B cell (primary cell): ENCODE measurements at regions not wholly inside any gene's neighbourhood (a gene's known extent, or its start where the extent isn't known, plus 50 kb on each side); places are given as distances from the start of the nearest gene placed in this dataset.

Experiments used
- ATAC-seq: fragments of 200-7000 bp; cut with Tn5 transposase; one replicate; pipeline ENCODE4 v1.10.0; 2021; ENCODE audit warnings: low read depth, mild to moderate bottlenecking, moderate number of reproducible peaks, moderate library complexity
- CTCF ChIA-PET: fragments of 350-600 bp; sonication (Branson Sonifier 250); formaldehyde crosslinking; loops from one replicate; lab custom pipeline; 2021; ENCODE audit warnings: antibody characterized with exemption, inconsistent platforms; lab: Charles Lee
- POLR2A ChIA-PET: fragments of 350-600 bp; sonication (Branson Sonifier 250); formaldehyde crosslinking; loops from one replicate; lab custom pipeline; 2021; ENCODE audit warnings: antibody characterized with exemption; lab: Charles Lee
- DNase-seq: peaks from one replicate; pipeline ENCODE4 v3.0.0; 2013
- H2AFZ ChIP-seq: 2 replicates; pipeline ENCODE4 v1.6.1; 2012; ENCODE audit warnings: mild to moderate bottlenecking, low read depth, low read length; ENCODE audit not compliant: insufficient read depth, poor library complexity, severe bottlenecking
- H3K27ac ChIP-seq, 2 donors: 1 replicate in 1 of 2; 2 replicates in 1 of 2; pipeline ENCODE4 v1.5.1; 2012 to 2013; ENCODE audit warnings: low read length in 2 of 2, mild to moderate bottlenecking in 2 of 2, moderate library complexity in 1 of 2
- H3K27me3 ChIP-seq, 4 experiments: fragments of 200-600 bp in 1 of 4; sonication (generic) in 1 of 4; replicated peaks in 1 of 4; 1 replicate in 2 of 4; 2 replicates in 2 of 4; pipeline versions ENCODE4 v1.6.1 to v1.7.0; 2013 to 2016; ENCODE audit warnings: low read length in 3 of 4, mild to moderate bottlenecking in 2 of 4, mixed read lengths in 1 of 4, moderate library complexity in 1 of 4; ENCODE audit not compliant: insufficient read depth in 4 of 4, control insufficient read depth in 3 of 4; ENCODE audit errors: control extremely low read depth in 1 of 4
- H3K36me3 ChIP-seq, 2 experiments: replicated peaks in 1 of 2; 1 replicate in 1 of 2; 2 replicates in 1 of 2; pipeline versions ENCODE4 v1.6.1 to v1.7.1; 2013; ENCODE audit warnings: low read length in 1 of 2; ENCODE audit not compliant: insufficient read depth in 2 of 2, control insufficient read depth in 1 of 2; ENCODE audit errors: control extremely low read depth in 1 of 2, extremely low read depth in 1 of 2
- H3K4me1 ChIP-seq, 2 donors: fragments of 200-600 bp in 1 of 2; sonication (generic) in 1 of 2; 1 replicate in 1 of 2; 2 replicates in 1 of 2; pipeline versions ENCODE4 v1.5.1 to v1.6.1; 2013 to 2017; ENCODE audit warnings: low read length in 2 of 2; ENCODE audit not compliant: control insufficient read depth in 2 of 2, insufficient read depth in 2 of 2
- H3K4me2 ChIP-seq: replicated peaks from 2 replicates; pipeline ENCODE3; 2012; ENCODE audit warnings: mild to moderate bottlenecking, low read depth, low read length; ENCODE audit not compliant: poor library complexity, severe bottlenecking
- H3K4me3 ChIP-seq, 5 experiments: fragments of 200-600 bp in 1 of 5; sonication (generic) in 1 of 5; 1 replicate in 3 of 5; 2 replicates in 2 of 5; pipeline versions ENCODE4 v1.5.1 to v1.7.0; 2011 to 2016; ENCODE audit warnings: low read length in 4 of 5, mild to moderate bottlenecking in 4 of 5, low read depth in 2 of 5, control low read depth in 1 of 5, moderate library complexity in 1 of 5; ENCODE audit not compliant: insufficient read depth in 1 of 5; ENCODE audit errors: control extremely low read depth in 1 of 5, extremely low read depth in 1 of 5
- H3K79me2 ChIP-seq: fragments of 200-600 bp; sonication (generic); one replicate; pipeline ENCODE4 v1.6.0; 2016; ENCODE audit warnings: low read length; ENCODE audit not compliant: control insufficient read depth, insufficient read depth
- H3K9ac ChIP-seq: fragments of 200-600 bp; sonication (generic); 2 replicates; pipeline ENCODE4 v1.6.1; 2017; ENCODE audit warnings: mild to moderate bottlenecking, low read length, moderate library complexity
- H3K9me3 ChIP-seq, 3 donors: one replicate each; pipeline versions ENCODE4 v1.6.1 to v1.7.1; 2013; ENCODE audit warnings: low read length in 2 of 3; ENCODE audit not compliant: control insufficient read depth in 2 of 3, insufficient read depth in 1 of 3; ENCODE audit errors: control extremely low read depth in 1 of 3
- H4K20me1 ChIP-seq: 2 replicates; pipeline ENCODE4 v1.6.0; 2012; ENCODE audit warnings: mild to moderate bottlenecking, low read length; ENCODE audit not compliant: insufficient read depth, control insufficient read depth, poor library complexity, severe bottlenecking
- H3K27ac Mint-ChIP-seq: one replicate; pipeline ENCODE4 v1.8.0; 2021; ENCODE audit warnings: mixed read lengths
- H3K27me3 Mint-ChIP-seq: one replicate; pipeline ENCODE4 v1.8.0; 2021; ENCODE audit warnings: mixed read lengths
- H3K4me1 Mint-ChIP-seq: one replicate; pipeline ENCODE4 v1.8.0; 2021; ENCODE audit warnings: mixed read lengths
- H3K4me3 Mint-ChIP-seq: one replicate; pipeline ENCODE4 v1.8.0; 2021; ENCODE audit warnings: mixed read lengths
- H3K9me3 Mint-ChIP-seq: one replicate; pipeline ENCODE4 v1.8.0; 2022; ENCODE audit warnings: mixed read lengths; ENCODE audit not compliant: insufficient read depth
- EZH2 ChIP-seq: IDR thresholded peaks from 2 replicates; pipeline ENCODE4 v1.6.1; 2012; ENCODE audit warnings: borderline replicate concordance, low read depth, mild to moderate bottlenecking, moderate library complexity, low read length; ENCODE audit not compliant: insufficient read depth, poor library complexity, severe bottlenecking
- WGBS: methylation state at CpG from one replicate; pipeline ENCODE4 v1.1.5; 2013; ENCODE audit warnings: missing lambda C conversion rate; ENCODE audit not compliant: insufficient coverage; 5-methylcytosine and 5-hydroxymethylcytosine counted together
- intact Hi-C: fragments of 100-400 bp; cut with micrococcal nuclease; formaldehyde crosslinking; loops from one replicate; pipeline ENCODE4 v1.10.0; 2022
- TF ChIP-seq, protein P1 (sequence below): fragments of 200-600 bp; IDR thresholded peaks from one replicate; pipeline ENCODE4 v1.8.0; 2022; ENCODE audit warnings: antibody characterized with exemption, mild to moderate bottlenecking

DNA sequence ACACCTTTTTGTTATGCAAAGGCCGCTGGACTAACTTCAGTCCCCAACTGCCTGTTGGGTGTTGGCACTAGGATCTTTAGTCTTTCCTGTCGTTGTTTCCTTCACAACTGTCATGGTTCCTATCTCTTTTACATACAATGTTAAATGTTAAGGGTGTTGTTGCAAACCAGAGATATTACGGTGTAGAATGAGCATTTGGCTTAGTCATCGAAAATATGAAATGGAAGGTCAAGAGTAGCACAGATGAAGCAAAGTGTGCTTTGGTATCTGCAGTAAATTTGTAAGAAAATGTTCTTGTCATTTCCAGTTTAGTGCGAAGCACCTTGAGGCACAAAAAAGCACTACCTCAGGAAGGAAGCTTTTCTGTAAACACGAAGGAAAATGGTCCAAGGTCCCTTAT is 751.3 kb upstream of the LRFN5 start:
- ATAC-seq (no peak), DNase-seq (no peak)
- Mint-ChIP-seq H3K27ac (no peak overlapping the region), H3K9me3 (peaks cover 2% of the 10 kb centered on the region), H3K27me3 (no peaks in the 10 kb centered on the region), H3K4me1 (no peaks in the 10 kb centered on the region), H3K4me3 (no peak overlapping the region)
- intact Hi-C loops, result no loop called here
- Histone ChIP-seq H4K20me1 (no peaks in the 10 kb centered on the region), H3K79me2 (no peaks in the 10 kb centered on the region), H2AFZ (no peak overlapping the region), H3K27me3 (no peaks in the 10 kb centered on the region), H3K4me3 (no peak overlapping the region), H3K9me3 (peaks cover 0 to 9% (median 0%) of the 10 kb centered on the region in 3 donors), H3K36me3 (no peaks in the 10 kb centered on the region), H3K9ac (no peak overlapping the region), H3K27ac (no peak overlapping the region), H3K4me2 (no peak overlapping the region), H3K4me1 (no peaks in the 10 kb centered on the region)
- ChIA-PET CTCF (no interaction called here), POLR2A (no interaction called here)
- no peak for TF ChIP-seq EZH2
- TF ChIP-seq, protein P1, sequence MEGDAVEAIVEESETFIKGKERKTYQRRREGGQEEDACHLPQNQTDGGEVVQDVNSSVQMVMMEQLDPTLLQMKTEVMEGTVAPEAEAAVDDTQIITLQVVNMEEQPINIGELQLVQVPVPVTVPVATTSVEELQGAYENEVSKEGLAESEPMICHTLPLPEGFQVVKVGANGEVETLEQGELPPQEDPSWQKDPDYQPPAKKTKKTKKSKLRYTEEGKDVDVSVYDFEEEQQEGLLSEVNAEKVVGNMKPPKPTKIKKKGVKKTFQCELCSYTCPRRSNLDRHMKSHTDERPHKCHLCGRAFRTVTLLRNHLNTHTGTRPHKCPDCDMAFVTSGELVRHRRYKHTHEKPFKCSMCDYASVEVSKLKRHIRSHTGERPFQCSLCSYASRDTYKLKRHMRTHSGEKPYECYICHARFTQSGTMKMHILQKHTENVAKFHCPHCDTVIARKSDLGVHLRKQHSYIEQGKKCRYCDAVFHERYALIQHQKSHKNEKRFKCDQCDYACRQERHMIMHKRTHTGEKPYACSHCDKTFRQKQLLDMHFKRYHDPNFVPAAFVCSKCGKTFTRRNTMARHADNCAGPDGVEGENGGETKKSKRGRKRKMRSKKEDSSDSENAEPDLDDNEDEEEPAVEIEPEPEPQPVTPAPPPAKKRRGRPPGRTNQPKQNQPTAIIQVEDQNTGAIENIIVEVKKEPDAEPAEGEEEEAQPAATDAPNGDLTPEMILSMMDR, result no peak
- WGBS, result 93% methylated on average over 5 of the region's 6 CpGs

DNA sequence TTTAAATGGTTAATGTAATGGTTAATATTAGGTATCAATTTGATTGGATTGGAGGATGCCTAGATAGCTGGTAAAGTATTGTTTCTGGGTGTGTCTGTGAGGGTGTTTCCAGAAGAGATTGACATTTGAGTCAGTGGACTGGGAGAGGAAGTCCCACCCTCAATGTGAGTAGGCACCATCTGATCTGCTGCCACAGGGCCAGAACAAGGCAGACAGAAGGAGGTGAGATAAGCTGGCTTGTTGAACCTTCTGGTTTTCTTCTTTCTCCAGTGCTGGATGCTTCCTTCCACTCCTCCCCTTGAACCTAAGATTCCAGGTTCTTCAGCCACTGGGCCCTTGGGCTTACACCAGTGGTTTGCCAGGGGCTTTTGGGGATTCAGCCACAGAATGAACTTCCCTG is 756.5 kb upstream of the LRFN5 start:
- no peak for DNase-seq
- Histone ChIP-seq H3K4me2 (no peak overlapping the region), H3K9ac (no peak overlapping the region), H3K27me3 (no peaks in the 10 kb centered on the region), H3K4me3 (no peak overlapping the region), H3K4me1 (no peaks in the 10 kb centered on the region), H3K36me3 (no peaks in the 10 kb centered on the region), H4K20me1 (no peaks in the 10 kb centered on the region), H3K79me2 (no peaks in the 10 kb centered on the region), H3K9me3 (peaks cover 0 to 7% (median 0%) of the 10 kb centered on the region in 3 donors), H2AFZ (no peak overlapping the region), H3K27ac (no peak overlapping the region)
- Mint-ChIP-seq H3K27me3 (no peaks in the 10 kb centered on the region), H3K4me3 (no peak overlapping the region), H3K4me1 (no peaks in the 10 kb centered on the region), H3K27ac (no peak overlapping the region), H3K9me3 (no peaks in the 10 kb centered on the region)
- ATAC-seq, result no peak
- intact Hi-C loops, result no loop called here
- TF ChIP-seq, protein P1, result no peak
- TF ChIP-seq EZH2, result no peak
- ChIA-PET CTCF (no interaction called here), POLR2A (no interaction called here)
